A673 (cell line): ENCODE measurements at regions not wholly inside any gene's neighbourhood (a gene's known extent, or its start where the extent isn't known, plus 50 kb on each side); places are given as distances from the start of the nearest gene placed in this dataset.
A peak's percentile ranks its signal among the peaks of the same experiment; 100 is the strongest.

Source experiments
- BruUV-seq: library from RNA; stranded (reverse); fragments of 400-500 nt; replicated peaks from 2 replicates; lab custom pipeline; 2021; lab: Mats Ljungman, UMichigan
- CTCF ChIA-PET: fragments of 300-600 bp; sonication (Branson Sonifier 250); formaldehyde crosslinking; loops from one replicate; lab custom pipeline; 2022; ENCODE audit warnings: antibody characterized with exemption; lab: Charles Lee
- POLR2A ChIA-PET: fragments of 300-600 bp; sonication (Branson Sonifier 250); formaldehyde crosslinking; loops from one replicate; lab custom pipeline; 2022; ENCODE audit warnings: antibody characterized with exemption; ENCODE audit not compliant: low non-redundant PET; lab: Charles Lee
- DNase-seq: peaks from one replicate; pipeline ENCODE4 v3.0.0-alpha.2; 2015; ENCODE audit warnings: low spot score
- H3K27ac ChIP-seq: fragments of 200-600 bp; sonication (generic); 2 replicates; pipeline ENCODE4 v1.5.1; 2016; ENCODE audit warnings: mixed run types, low read depth, mild to moderate bottlenecking, mixed read lengths, antibody characterized with exemption, low read length; ENCODE audit not compliant: poor library complexity, severe bottlenecking
- H3K27me3 ChIP-seq: fragments of 200-600 bp; sonication (generic); replicated peaks from 2 replicates; pipeline ENCODE4 v1.6.1; 2017; ENCODE audit warnings: mixed run types, low read depth, mild to moderate bottlenecking, mixed read lengths, antibody characterized with exemption, low read length; ENCODE audit not compliant: insufficient read depth, poor library complexity
- H3K36me3 ChIP-seq: fragments of 200-600 bp; sonication (generic); 2 replicates; pipeline ENCODE4 v1.6.1; 2016; ENCODE audit warnings: mixed run types, mild to moderate bottlenecking, mixed read lengths, antibody characterized with exemption, low read length; ENCODE audit not compliant: insufficient read depth, poor library complexity, severe bottlenecking
- H3K4me1 ChIP-seq: fragments of 200-600 bp; sonication (generic); 2 replicates; pipeline ENCODE4 v1.6.1; 2017; ENCODE audit warnings: mixed run types, mild to moderate bottlenecking, mixed read lengths, antibody characterized with exemption, low read length; ENCODE audit not compliant: insufficient read depth, poor library complexity, severe bottlenecking
- H3K4me3 ChIP-seq: fragments of 200-600 bp; sonication (generic); 2 replicates; pipeline ENCODE4 v1.5.1; 2016; ENCODE audit warnings: low read depth, mixed run types, mild to moderate bottlenecking, mixed read lengths, low read length; ENCODE audit not compliant: poor library complexity, severe bottlenecking
- H3K9me3 ChIP-seq: fragments of 200-600 bp; sonication (generic); 2 replicates; pipeline ENCODE4 v1.6.1; 2016; ENCODE audit warnings: mixed run types, low read depth, mild to moderate bottlenecking, mixed read lengths, antibody characterized with exemption, low read length; ENCODE audit not compliant: poor library complexity, severe bottlenecking
- CTCF ChIP-seq: fragments of 300-800, 200-600 bp; sonication (generic); conservative IDR thresholded peaks from 2 replicates; pipeline ENCODE4 v1.5.1; 2017; ENCODE audit warnings: low read depth, mild to moderate bottlenecking, antibody characterized with exemption, low read length, moderate library complexity, mixed read lengths
- EZH2 ChIP-seq: fragments of 200-600 bp; sonication (generic); IDR thresholded peaks from 2 replicates; pipeline ENCODE4 v1.6.1; 2017; ENCODE audit warnings: borderline replicate concordance, low read depth, mild to moderate bottlenecking, mixed read lengths, antibody characterized with exemption, low read length; ENCODE audit not compliant: poor library complexity, severe bottlenecking
- intact Hi-C: fragments of 100-400 bp; cut with micrococcal nuclease; formaldehyde crosslinking; loops from one replicate; pipeline ENCODE4 v1.10.0; 2022; ENCODE audit not compliant: unreplicated experiment

- H3K9me3 ChIP-seq, result no peaks in the 10 kb centered on the region
- intact Hi-C loops, result no loop called here
- no peak for DNase-seq
- H3K4me1 ChIP-seq, result peaks cover 54% of the 10 kb centered on the region
- no peaks in the 10 kb centered on the region for H3K36me3 ChIP-seq
- no peak for TF ChIP-seq CTCF
- no peak for TF ChIP-seq EZH2
- no peak overlapping the region for H3K4me3 ChIP-seq
- no peaks in the 10 kb centered on the region for H3K27me3 ChIP-seq
- no TSS peak for BruUV-seq
- CTCF ChIA-PET, result no interaction called here
- POLR2A ChIA-PET, result no interaction called here
- H3K27ac ChIP-seq, result no peak overlapping the region
Measured at GRCh38 chr14:56894591-56894991, 84.3 kb upstream of the OTX2 start.

- no peaks in the 10 kb centered on the region for H3K27me3 ChIP-seq
- H3K9me3 ChIP-seq, result no peaks in the 10 kb centered on the region
- no peak for TF ChIP-seq CTCF
- TF ChIP-seq EZH2, result no peak
- DNase-seq, result no peak
- no peaks in the 10 kb centered on the region for H3K36me3 ChIP-seq
- no TSS peak for BruUV-seq
- intact Hi-C loops, result no loop called here
- H3K4me1 ChIP-seq, result peaks cover 58% of the 10 kb centered on the region
- CTCF ChIA-PET, result no interaction called here
- POLR2A ChIA-PET, result no interaction called here
- H3K4me3 ChIP-seq, result no peak overlapping the region
- H3K27ac ChIP-seq, result no peak overlapping the region
Measured at GRCh38 chr14:56892959-56893358, 82.7 kb upstream of the OTX2 start.

GRCh38 chr14:56891226-56891625, 80.9 kb upstream of the OTX2 start:
- BruUV-seq, result no TSS peak
- Histone ChIP-seq H3K27me3 (no peaks in the 10 kb centered on the region), H3K4me1 (peaks cover 63% of the 10 kb centered on the region), H3K27ac (peak overlapping the region; percentile 18), H3K4me3 (no peak overlapping the region), H3K36me3 (no peaks in the 10 kb centered on the region), H3K9me3 (no peaks in the 10 kb centered on the region)
- CTCF ChIA-PET, result no interaction called here
- intact Hi-C loops, result no loop called here
- POLR2A ChIA-PET, result interaction anchor here (0.5 kb wide), 1 partner anchor 663 kb away, joined by 3 read pairs; no protein-coding TSS in a partner anchor
- TF ChIP-seq EZH2 (no peak), CTCF (no peak)
- peak; percentile 55 for DNase-seq
